CD4-positive, alpha-beta T cell treated with Interleukin-4 for 4 hours (primary cell): ENCODE measurements at regions not wholly inside any gene's neighbourhood (a gene's known extent, or its start where the extent isn't known, plus 50 kb on each side); places are given as distances from the start of the nearest gene placed in this dataset.

Experiments used
- DNase-seq: peaks from one replicate; pipeline ENCODE4 v3.0.0-alpha.2; 2020

GRCh38 chr15:85890620-85890980 lies 95.9 kb upstream of the KLHL25 start:
- DNase-seq, result no peak

GRCh38 chr15:85891470-85891869 lies 96.7 kb upstream of the KLHL25 start:
- no peak for DNase-seq

DNA sequence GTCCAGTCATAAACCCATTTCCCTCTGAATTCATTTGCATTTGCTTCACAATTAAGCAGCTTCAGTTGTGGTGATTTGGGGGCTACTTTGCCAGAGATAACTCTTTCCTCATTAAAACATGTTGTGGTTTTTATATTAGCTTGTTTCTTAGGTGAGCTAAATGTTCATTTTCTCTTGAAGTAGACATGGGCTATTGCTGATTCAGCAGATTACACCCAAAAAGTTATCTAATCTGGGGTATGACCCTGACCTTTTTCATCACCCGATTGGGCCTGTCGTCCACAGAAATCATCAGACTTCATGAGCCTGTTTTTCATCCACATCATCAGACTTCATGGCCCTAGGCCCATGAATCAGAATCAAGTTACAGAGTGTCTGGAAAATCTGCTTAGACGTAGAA lies 97.5 kb upstream of the KLHL25 start:
- DNase-seq, result no peak

DNA sequence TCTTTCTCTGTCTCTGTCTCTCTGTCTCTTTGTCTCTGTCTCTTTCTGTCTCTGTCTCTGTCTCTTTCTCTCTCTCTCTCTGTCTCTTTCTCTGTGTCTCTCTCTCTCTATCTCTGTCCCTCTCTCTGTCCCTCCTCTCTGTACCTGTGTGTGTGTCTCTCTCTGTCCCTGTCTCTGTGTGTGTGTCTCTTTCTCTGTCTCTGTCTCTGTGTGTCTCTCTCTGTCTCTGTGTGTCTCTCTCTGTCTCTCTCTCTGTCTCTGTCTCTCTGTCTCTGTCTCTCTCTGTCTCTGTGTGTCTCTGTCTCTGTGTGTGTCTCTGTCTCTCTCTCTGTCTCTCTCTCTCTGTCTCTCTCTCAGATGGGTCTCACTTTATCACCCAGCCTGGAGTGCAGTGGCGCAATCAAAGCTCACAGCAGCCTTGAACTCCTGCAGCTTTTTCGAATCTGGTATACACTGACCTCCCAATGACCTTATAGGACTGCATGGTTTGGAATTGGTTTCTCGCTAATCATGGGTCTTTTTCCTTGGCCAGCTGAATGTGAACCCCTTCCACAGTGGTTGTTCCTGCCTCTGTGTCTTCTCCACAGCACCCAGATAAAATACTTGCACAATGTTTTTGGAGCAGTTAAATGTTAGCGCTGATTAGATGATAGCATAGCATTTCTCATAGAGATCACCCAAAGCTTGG lies 102.6 kb upstream of the KLHL25 start:
- DNase-seq, result no peak

DNA sequence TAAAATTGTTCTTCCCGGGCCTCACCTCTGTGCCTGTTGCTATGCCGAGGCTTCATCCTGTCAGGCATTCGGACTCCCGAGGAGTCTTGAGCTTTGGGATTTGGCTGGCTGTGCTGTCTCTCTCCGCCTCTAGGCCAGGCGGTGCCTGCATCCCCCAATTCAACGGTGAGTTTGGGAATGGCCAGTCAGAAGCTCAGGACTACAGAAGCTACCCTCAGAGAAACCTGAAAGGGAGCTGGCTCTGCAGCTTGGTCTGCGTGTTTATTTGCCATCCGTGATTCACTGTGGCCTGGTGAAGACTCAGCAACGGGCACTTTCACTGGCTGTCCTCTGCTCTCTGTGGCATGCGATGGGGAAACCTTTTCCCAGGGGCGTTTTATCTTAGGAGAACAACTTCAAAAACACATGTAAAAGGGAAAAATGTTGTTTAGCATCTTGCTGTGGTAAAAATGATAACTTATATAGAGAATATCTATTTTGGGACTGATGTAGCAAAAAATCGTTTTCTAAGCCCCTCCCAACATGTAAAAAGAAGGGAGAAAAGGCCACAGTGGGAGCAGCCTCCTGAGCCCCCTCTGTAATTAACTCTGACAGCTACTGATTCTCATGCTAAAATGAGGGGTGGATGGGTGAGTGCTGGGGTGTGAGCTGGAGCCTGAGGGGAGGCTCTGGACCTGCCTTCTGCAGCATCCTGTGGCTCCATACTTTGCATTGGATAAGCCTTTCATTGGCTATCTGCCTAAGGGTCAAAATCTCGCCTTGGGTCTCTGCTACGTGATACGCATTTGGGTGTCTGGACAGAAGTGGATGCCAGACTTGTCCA lies 103.4 kb upstream of the KLHL25 start:
- DNase-seq, result no peak

DNA sequence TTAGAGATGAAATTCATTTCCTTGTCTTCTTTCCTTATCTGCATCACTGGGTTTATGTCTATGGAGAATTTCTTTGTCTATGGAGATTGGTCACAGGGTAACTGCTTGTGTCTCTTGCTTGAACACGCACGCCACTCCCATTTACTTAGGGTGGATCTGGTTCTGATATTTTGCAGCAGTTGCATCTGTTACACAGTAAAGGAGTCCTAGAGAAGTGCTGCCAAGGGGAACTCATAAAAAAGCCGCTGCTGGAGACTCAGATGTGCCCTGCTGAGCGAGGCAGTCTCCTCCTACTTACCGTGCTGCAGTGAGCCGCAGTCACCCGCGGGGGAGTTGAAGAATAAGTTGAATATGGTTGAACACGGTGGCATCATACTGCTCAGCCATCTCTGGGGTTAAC lies 105.2 kb upstream of the KLHL25 start:
- DNase-seq, result no peak

DNA sequence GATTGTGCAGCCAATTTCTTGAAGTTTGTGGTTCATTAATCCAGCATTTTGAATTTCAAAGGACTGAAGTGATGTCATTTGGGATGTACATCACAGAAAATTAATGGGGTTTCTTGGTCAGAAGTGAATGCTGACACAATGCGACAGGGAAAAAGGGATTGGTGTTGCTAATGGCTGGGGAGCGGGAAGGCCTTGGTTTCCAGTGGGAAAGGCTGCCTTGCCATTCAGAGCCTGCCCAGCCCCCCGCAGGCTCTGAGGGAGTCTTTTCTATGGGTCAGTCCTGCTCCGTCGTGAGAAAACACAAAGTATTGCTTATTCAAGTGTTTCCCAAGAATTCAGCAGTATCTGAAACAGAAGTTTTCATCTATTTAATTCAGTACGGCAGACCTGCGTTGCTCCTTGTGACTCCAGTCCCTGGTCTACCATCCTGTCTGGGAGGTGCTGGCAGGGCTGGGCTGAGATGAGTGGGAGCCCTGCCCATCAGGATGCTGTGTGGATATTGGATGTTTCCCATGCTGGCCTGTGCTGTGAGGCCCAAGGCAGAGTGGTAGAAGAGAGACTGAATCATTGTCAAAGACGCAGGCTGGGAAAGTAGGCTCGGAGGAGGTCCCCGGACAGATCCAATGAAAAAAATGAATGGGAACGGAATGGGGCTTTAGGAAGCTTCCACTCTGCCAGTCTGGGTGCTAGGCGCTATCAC lies 111.2 kb upstream of the KLHL25 start:
- DNase-seq, result no peak

DNA sequence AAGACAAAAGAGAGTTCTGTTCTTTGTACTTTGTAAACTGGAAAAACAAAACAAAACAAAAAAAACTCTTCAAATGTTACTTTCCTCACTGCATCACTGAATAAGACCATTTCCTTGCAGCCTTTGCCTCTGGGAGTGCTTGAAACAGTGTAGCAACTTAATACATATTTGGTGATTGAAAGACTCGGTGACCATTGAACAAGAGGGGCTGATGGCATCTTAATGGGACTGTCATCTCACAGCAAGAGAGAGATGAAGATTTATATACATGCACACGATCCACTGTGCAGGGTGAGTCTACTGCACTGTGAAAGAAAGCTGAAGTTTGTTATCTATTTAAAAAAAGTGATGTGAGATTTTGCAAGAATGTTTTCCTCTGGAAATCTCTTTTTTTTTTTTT lies 111.9 kb upstream of the KLHL25 start:
- DNase-seq, result no peak

GRCh38 chr15:85910834-85911233 lies 116.1 kb upstream of the KLHL25 start:
- DNase-seq, result no peak

DNA sequence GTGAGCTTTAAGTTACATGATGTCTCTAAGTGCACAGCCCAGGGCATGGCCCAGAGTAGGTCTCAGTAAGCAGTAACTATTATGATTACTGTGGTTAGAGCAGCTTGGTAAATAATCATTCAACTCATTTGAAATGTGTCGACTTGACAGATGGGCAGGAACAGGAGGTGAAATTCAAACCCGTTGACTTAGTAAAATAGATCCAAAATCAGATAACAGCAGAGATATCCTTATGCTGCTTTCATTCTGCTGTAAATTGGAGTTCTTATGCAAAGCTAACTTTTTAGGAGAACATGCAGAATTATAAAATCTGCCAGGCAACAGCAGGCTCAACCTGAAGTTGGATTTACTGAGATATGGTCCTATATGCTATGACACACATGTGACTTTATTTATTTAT lies 118.7 kb upstream of the KLHL25 start:
- DNase-seq, result no peak

DNA sequence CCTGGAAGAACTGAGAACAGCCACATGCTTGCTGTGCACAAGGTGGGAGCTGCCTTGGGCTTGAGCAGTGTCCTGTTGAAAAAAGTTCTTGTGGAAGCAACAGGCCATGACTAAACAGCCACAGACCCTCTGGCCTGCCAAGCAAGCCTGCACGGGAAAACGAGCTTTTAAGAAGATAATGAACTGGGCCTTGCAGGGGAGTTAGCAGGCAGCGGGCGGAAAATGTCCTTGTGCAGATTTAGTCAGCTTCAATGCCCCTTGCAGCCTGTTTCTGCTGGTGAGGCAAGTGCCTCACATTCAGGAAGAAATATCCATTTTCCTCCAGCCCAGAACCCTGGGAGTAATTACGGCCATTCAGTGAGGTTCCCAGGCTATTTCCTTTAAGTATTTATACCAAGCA lies 126.2 kb upstream of the KLHL25 start:
- no peak for DNase-seq

GRCh38 chr15:85924088-85924487 lies 129.4 kb upstream of the KLHL25 start:
- DNase-seq, result no peak

DNA sequence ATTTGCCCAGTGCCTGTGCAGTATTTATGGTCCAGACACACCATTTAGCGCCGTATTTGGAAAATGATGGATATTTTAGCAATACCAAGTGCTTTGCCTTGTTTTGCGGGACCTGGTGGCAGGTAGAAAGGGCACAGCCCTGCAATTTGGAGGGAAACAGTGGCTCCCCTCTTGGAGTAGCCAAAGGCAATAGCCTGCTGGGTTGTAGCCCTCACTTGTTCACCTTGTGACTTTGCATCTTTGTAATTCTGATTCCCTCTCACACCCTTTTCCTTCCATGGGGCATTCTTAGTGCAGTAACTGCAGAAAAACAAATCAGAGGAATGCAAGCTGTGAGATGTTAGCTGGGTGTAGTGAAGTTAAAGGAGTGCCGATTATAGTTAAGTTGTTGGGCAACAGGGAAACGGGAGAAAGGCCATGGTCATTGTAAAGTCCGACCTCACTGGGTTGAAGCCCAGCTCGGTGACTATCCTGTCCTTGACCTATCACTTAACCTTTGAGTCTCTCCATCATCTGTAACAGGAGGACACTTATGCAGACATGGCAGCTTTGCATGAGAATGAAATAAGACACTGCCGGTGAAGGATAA lies 131.0 kb upstream of the KLHL25 start:
- DNase-seq, result no peak

GRCh38 chr15:85926834-85927233 lies 132.1 kb upstream of the KLHL25 start:
- DNase-seq, result no peak

DNA sequence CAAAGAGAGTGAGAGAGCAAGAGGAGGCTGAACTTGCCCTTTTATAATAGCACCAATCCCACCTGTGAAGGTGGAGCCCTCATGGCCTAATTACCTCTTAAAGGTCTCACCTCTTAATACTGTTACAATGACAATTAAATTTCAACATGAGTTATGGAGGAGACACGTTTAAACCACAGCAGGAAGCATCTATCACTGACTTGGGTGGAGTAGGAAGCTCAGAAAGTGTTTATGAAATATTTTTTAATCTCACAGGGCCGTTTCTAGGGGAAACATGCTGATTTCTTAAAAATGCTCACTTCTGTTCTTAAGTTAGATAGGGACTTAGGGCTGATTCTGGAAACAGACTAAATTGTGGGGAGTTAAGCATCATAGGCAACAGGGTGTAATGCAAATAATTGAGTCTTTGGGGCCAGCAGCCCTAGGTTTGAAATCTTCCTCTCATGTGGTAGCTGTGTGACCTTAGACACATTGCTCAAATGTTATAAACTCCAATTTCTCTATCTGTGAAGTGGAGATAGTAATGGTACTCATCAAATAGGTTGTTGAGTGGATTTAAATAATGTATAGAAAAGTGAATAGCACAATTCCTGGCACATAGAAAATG lies 133.3 kb upstream of the KLHL25 start:
- DNase-seq, result peak; percentile 28

DNA sequence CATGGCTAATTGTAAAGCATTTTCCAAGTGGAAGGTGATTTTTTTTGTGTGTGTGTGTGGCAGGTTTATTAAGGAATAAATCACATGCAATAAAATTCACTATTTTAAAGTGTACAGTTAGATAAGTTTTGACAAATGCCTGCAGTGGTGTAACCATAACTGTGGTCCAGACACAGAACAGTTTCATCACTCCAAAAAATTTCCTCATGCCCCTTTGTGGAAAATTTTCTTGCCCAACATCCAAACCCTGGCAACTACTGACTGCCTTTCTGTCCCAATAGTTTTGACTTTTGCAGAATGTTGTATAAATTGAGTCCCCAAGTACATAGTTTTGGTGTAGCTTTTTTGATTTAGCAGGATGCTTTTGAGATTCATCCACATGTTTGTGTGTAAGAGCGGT lies 135.1 kb upstream of the KLHL25 start:
- no peak for DNase-seq

GRCh38 chr15:85932391-85932790 lies 137.7 kb upstream of the KLHL25 start:
- DNase-seq, result no peak

DNA sequence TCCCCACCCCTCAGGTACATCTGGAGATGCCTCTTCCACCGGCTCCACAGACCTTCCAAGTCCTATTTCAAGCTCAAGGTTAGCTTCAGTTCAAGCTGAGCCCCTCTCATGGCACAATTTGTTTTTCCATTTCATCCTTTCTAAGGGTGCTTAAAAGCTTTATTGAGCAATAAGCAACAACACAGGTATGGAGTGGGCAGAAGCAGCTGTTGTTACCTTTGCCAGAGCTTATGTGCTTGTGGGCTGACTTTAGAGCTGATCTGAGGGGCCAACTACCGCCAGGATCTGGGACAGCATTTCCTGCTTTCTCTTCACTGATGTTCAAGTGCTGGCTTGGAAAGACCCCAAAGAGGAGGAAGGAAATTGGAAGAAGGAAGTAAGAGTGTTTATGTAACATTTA lies 140.0 kb upstream of the KLHL25 start:
- DNase-seq, result no peak

DNA sequence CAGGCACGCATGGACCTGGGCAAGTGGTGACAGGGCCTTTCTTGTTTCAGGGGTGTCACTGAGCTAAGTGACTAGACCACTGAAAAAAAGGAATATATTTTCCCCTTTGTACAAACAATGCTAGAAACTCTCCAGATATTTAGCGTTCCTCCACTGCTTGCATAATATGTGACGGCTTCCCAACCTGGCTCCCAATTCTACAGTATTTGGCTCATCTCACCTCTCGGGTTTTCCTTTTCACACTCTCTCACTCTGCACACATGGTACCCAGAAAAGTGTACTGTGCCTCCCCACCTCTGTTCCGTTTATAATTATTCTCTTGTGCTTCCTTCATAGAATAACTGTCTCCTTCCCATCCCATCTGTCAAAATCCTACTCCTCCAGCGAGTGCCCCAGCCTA lies 140.5 kb upstream of the KLHL25 start:
- no peak for DNase-seq

DNA sequence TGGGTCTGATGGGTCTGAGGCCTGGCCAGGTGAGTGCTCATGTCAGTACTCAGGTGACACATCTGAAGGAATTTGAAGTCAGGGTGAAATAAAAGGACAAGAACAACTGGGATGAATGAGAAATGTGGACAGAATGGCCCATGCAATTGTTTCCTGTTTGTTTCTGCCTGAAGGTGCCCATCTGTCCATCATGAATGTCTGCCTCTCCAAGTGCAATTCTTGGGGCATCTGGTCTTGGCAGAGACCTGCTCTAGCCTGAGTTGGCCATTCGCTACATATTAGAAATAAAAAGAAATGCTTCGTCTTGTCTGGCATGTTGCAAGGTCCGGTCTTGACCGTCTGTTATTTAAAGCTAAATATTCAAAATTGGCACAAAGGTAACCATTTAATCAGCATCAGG lies 142.0 kb upstream of the AGBL1 start:
- no peak for DNase-seq

DNA sequence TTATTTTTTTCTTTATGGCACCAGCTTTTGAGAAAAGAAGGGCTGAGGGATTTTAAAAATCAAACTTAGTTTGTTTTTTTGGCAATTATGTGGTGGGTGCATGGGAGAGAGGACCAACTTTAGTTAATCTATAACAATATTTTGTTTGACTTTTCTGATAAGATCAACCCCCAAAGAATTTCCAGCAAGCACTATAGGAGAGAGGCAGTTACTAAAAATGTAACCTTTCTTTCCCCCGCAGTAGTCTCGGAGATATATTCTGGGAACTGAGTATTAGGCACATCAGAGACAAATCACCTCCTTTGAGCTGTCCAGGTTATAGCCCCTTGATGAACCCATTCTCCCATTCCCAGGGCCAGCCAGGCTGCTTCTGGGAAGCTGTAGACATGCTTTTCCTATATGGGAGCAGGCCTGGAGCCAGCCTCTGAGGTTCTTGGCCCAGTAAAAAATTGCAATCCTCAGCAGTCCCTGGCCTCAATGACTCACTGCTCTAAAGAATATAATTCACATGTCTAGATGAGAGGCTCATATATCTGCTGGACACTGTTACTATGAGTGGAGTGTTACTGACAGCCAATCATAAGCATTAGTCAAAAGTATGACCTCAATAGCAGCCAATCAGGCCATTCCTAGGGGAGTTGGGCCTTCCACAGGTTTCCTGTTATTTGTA lies 138.3 kb upstream of the AGBL1 start:
- no peak for DNase-seq

DNA sequence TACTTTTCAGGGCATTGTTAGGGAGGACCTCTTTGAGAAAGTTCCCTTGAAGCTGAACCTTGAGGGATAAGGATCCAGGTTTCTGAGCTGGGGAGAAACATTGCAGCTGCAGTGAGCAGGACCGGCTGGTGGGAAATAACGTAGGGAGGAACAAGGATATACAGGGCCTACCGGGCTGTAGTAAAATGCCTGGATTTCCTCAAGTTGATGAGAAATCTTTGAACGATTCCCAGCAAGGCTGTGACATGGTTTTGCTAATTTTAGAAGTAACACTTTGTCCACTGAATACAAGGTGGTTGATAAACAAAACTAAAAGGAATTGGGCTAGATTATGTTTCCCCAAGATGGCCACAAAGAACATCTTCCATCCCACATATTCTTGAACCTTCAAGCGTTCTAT lies 137.0 kb upstream of the AGBL1 start:
- DNase-seq, result no peak

DNA sequence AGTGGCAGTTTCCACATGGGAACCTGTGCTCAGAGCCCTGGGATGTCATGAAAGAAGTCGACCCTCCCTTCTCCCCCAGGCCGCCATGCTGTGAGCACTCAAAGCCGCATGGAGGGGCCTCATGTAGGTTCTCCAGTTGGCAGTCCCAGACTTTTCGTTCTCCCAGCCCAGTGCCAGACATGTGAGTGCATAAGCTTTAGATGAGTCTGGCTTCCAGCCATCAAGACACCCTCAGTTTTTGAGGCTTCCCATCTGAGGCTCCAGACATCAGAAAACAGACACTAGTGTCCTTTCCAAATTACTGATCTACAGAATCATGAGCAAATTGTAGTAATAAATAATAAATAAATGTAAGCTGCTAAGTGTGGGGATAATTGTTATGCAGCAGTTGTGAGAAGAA lies 136.5 kb upstream of the AGBL1 start:
- DNase-seq, result no peak
